ENCODE measurements at regions not wholly inside any gene's neighbourhood (a gene's known extent, or its start where the extent isn't known, plus 50 kb on each side); places are given as distances from the start of the nearest gene placed in this dataset.

GRCh38 chr11:110778343-110778742 lies 66.1 kb upstream of the ARHGAP20 start:
- no peak for TF ChIP-seq CTCF (IDR thresholded peaks at IDR 0.05)

GRCh38 chr11:110777775-110778174 lies 65.5 kb upstream of the ARHGAP20 start:
- TF ChIP-seq CTCF (IDR thresholded peaks at IDR 0.05), result no peak

- no peak for TF ChIP-seq CTCF (IDR thresholded peaks at IDR 0.05)
These were observed 63.8 kb upstream of the ARHGAP20 start for GRCh38 chr11:110776081-110776480.

GRCh38 chr11:110774138-110775014 lies 62.1 kb upstream of the ARHGAP20 start:
- TF ChIP-seq CTCF (IDR thresholded peaks at IDR 0.05), result peak; percentile 35; the same call in 1 of the 2 replicates

GRCh38 chr11:110773442-110773841 lies 61.2 kb upstream of the ARHGAP20 start:
- no peak for TF ChIP-seq CTCF (IDR thresholded peaks at IDR 0.05)

- TF ChIP-seq CTCF (IDR thresholded peaks at IDR 0.05), result no peak
These were observed 60.6 kb upstream of the ARHGAP20 start for GRCh38 chr11:110772863-110773262.

GRCh38 chr11:110766316-110766715 lies 54.1 kb upstream of the ARHGAP20 start:
- TF ChIP-seq CTCF (IDR thresholded peaks at IDR 0.05), result no peak

Measured in LNCAP (cell line).